WTC11 (cell line): ENCODE measurements at regions not wholly inside any gene's neighbourhood (a gene's known extent, or its start where the extent isn't known, plus 50 kb on each side); places are given as distances from the start of the nearest gene placed in this dataset.
A peak's percentile ranks its signal among the peaks of the same experiment; 100 is the strongest.

Experiments
- CREM ChIP-seq: sonication (generic); formaldehyde crosslinking; IDR thresholded peaks from 2 replicates; pipeline ENCODE4 v1.8.1; 2022; ENCODE audit warnings: mild to moderate bottlenecking, missing genetic modification reagents, moderate library complexity
- GRHL2 ChIP-seq: fragments of 250-450 bp; sonication (Bioruptor Pico); IDR thresholded peaks from 2 replicates; pipeline ENCODE4 v1.8.0; 2022; ENCODE audit warnings: mild to moderate bottlenecking, moderate library complexity; ENCODE audit not compliant: insufficient replicate concordance, severe bottlenecking
- NR1H2 ChIP-seq: sonication (generic); formaldehyde crosslinking; IDR thresholded peaks from 2 replicates; pipeline ENCODE4 v1.9.0; 2021; ENCODE audit warnings: mild to moderate bottlenecking, moderate library complexity, missing genetic modification reagents
- SP1 ChIP-seq: sonication (generic); formaldehyde crosslinking; conservative IDR thresholded peaks from 2 replicates; pipeline ENCODE4 v1.8.1; 2022; ENCODE audit warnings: missing genetic modification reagents
- ZNF416 ChIP-seq: fragments of 250-450 bp; sonication (Bioruptor Pico); IDR thresholded peaks from 2 replicates; pipeline ENCODE4 v1.9.0; 2021; ENCODE audit warnings: mild to moderate bottlenecking, inconsistent platforms
- TF ChIP-seq, protein P1 (sequence below): sonication (generic); formaldehyde crosslinking; conservative IDR thresholded peaks from 2 replicates; pipeline ENCODE4 v1.8.1; 2023; ENCODE audit warnings: mild to moderate bottlenecking, low read depth, missing genetic modification reagents, moderate library complexity
- TF ChIP-seq, protein P2 (sequence below): fragments of 200-600 bp; IDR thresholded peaks from 2 replicates; pipeline ENCODE4 v1.8.0; 2022; ENCODE audit warnings: antibody characterized with exemption
- TF ChIP-seq, protein P3 (sequence below): sonication (generic); formaldehyde crosslinking; IDR thresholded peaks from 2 replicates; pipeline ENCODE4 v1.8.1; 2022; ENCODE audit warnings: mild to moderate bottlenecking, missing genetic modification reagents, moderate library complexity, borderline replicate concordance
- TF ChIP-seq, protein P4 (sequence below): sonication (generic); formaldehyde crosslinking; IDR thresholded peaks from 2 replicates; pipeline ENCODE4 v1.8.1; 2023; ENCODE audit warnings: mild to moderate bottlenecking, moderate library complexity, missing genetic modification reagents

DNA sequence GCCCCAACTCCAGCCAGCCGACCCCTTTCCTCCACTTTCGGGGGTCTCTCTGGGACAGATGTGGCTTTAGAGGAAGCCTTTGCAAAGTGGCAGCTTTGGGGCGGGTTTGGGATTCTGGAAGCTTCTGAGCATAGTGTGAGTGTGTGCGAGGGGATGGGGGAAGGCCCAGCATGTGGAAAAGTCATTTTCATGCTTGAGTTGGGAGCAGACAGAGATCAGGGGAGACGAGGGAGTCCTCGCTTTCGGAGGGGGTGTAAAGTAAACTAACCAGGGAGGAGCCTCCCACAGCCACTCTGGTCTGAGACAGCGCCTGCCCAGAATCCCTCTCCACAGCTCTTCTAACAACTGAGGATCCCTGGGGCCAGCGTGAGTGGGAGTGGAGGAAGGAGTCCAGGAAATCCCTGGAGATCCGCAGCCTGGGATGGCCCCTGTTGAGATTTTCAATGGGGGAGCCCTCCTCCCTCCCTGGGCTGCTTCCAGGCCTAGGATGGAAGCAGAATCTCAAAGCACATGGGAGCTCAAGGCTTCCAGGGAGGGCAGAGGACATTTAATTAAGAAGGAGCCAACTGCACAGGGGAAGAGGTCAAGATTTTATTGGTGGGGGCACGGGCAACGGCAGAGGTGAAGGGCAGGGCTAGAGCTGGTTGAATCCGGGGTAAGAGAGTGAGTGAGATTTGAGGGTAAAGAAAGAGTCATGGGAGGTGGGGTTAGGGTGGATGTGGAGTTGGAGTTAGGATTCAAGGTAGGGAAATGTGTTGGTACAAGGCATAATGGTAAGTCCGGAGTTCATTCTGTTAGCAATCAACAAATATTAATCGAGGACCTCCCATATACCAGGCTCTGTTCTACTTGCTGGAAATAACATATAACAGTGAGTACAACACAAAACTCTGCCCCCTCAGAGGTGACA, 102.3 kb upstream of the FOXP4 start:
- TF ChIP-seq, protein P1, sequence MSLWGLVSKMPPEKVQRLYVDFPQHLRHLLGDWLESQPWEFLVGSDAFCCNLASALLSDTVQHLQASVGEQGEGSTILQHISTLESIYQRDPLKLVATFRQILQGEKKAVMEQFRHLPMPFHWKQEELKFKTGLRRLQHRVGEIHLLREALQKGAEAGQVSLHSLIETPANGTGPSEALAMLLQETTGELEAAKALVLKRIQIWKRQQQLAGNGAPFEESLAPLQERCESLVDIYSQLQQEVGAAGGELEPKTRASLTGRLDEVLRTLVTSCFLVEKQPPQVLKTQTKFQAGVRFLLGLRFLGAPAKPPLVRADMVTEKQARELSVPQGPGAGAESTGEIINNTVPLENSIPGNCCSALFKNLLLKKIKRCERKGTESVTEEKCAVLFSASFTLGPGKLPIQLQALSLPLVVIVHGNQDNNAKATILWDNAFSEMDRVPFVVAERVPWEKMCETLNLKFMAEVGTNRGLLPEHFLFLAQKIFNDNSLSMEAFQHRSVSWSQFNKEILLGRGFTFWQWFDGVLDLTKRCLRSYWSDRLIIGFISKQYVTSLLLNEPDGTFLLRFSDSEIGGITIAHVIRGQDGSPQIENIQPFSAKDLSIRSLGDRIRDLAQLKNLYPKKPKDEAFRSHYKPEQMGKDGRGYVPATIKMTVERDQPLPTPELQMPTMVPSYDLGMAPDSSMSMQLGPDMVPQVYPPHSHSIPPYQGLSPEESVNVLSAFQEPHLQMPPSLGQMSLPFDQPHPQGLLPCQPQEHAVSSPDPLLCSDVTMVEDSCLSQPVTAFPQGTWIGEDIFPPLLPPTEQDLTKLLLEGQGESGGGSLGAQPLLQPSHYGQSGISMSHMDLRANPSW (CRISPR knock-in tag): no peak
- TF ChIP-seq, protein P2, sequence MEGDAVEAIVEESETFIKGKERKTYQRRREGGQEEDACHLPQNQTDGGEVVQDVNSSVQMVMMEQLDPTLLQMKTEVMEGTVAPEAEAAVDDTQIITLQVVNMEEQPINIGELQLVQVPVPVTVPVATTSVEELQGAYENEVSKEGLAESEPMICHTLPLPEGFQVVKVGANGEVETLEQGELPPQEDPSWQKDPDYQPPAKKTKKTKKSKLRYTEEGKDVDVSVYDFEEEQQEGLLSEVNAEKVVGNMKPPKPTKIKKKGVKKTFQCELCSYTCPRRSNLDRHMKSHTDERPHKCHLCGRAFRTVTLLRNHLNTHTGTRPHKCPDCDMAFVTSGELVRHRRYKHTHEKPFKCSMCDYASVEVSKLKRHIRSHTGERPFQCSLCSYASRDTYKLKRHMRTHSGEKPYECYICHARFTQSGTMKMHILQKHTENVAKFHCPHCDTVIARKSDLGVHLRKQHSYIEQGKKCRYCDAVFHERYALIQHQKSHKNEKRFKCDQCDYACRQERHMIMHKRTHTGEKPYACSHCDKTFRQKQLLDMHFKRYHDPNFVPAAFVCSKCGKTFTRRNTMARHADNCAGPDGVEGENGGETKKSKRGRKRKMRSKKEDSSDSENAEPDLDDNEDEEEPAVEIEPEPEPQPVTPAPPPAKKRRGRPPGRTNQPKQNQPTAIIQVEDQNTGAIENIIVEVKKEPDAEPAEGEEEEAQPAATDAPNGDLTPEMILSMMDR: no peak
- TF ChIP-seq, protein P3, sequence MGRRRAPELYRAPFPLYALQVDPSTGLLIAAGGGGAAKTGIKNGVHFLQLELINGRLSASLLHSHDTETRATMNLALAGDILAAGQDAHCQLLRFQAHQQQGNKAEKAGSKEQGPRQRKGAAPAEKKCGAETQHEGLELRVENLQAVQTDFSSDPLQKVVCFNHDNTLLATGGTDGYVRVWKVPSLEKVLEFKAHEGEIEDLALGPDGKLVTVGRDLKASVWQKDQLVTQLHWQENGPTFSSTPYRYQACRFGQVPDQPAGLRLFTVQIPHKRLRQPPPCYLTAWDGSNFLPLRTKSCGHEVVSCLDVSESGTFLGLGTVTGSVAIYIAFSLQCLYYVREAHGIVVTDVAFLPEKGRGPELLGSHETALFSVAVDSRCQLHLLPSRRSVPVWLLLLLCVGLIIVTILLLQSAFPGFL (CRISPR knock-in tag): 0 out of 2 replicates have a peak, but pooled peaks have one; percentile 33
- no peak for TF ChIP-seq SP1
- TF ChIP-seq ZNF416 (CRISPR knock-in tag): no peak
- no peak for TF ChIP-seq CREM
- TF ChIP-seq, protein P4, sequence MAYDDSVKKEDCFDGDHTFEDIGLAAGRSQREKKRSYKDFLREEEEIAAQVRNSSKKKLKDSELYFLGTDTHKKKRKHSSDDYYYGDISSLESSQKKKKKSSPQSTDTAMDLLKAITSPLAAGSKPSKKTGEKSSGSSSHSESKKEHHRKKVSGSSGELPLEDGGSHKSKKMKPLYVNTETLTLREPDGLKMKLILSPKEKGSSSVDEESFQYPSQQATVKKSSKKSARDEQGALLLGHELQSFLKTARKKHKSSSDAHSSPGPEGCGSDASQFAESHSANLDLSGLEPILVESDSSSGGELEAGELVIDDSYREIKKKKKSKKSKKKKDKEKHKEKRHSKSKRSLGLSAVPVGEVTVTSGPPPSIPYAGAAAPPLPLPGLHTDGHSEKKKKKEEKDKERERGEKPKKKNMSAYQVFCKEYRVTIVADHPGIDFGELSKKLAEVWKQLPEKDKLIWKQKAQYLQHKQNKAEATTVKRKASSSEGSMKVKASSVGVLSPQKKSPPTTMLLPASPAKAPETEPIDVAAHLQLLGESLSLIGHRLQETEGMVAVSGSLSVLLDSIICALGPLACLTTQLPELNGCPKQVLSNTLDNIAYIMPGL (CRISPR knock-in tag): no peak
- TF ChIP-seq NR1H2: no peak
- no peak for TF ChIP-seq GRHL2
